ENCODE measurements at regions not wholly inside any gene's neighbourhood (a gene's known extent, or its start where the extent isn't known, plus 50 kb on each side); places are given as distances from the start of the nearest gene placed in this dataset.

- H4K91ac ChIP-seq (ENCODE audit: insufficient read depth, low read depth, low read length): no peak overlapping the region
- H3K9me3 ChIP-seq (ENCODE audit: control insufficient read depth, insufficient read depth, low read length): peaks cover 23% of the 10 kb centered on the region
- dilution Hi-C loops (cut with HindIII; ENCODE audit: low sequenced_read_pairs, unreplicated experiment): no loop called here
- WGBS, 2 experiments (ENCODE audit: extremely low coverage in 2 of 2, insufficient read length in 1 of 2): no CpG with 5 or more reads among the region's 2 CpGs
- in situ Hi-C loops (cut with MboI; ENCODE audit: low sequenced_read_pairs): no loop called here
- H4K20me1 ChIP-seq (ENCODE audit: insufficient read depth, low read length): no peaks in the 10 kb centered on the region
- H2AFZ ChIP-seq (replicated peaks; ENCODE audit: low read length, poor library complexity): no peak overlapping the region
- H3K4me2 ChIP-seq (ENCODE audit: low read depth, low read length): no peak overlapping the region
- H3K27me3 ChIP-seq (ENCODE audit: control insufficient read depth, insufficient read depth, low read length): no peaks in the 10 kb centered on the region
- TF ChIP-seq RCOR1 (IDR thresholded peaks at IDR 0.05; ENCODE audit: insufficient replicate concordance, low read length): no peak
- H3K18ac ChIP-seq (ENCODE audit: low read depth, low read length): no peak overlapping the region
- no peak overlapping the region for H2BK120ac ChIP-seq (ENCODE audit: low read depth, low read length)
- no peak overlapping the region for H2BK20ac ChIP-seq (ENCODE audit: low read depth, low read length)
- no peak overlapping the region for H2BK15ac ChIP-seq (ENCODE audit: low read depth, low read length)
- POLR2A ChIA-PET (ENCODE audit: unreplicated experiment): no interaction called here
- H2AK5ac ChIP-seq (ENCODE audit: low read depth, low read length): no peak overlapping the region
- H3K27ac ChIP-seq (ENCODE audit: insufficient read depth, low read length): no peak overlapping the region
- no peak overlapping the region for H3K56ac ChIP-seq (ENCODE audit: extremely low read depth, insufficient read depth, low read length)
- no peak overlapping the region for H2BK5ac ChIP-seq (ENCODE audit: low read depth, low read length, poor library complexity, severe bottlenecking)
- H3K36me3 ChIP-seq (ENCODE audit: control insufficient read depth, insufficient read depth, low read length): no peaks in the 10 kb centered on the region
- no peak overlapping the region for H3K9ac ChIP-seq (ENCODE audit: low read depth, low read length)
- no peak overlapping the region for H3K4ac ChIP-seq (ENCODE audit: low read depth, low read length)
- no peak overlapping the region for H3K23ac ChIP-seq (ENCODE audit: low read depth, low read length)
- H2AK9ac ChIP-seq (replicated peaks; ENCODE audit: low read depth, low read length, poor library complexity): no peak overlapping the region
- H3K9me1 ChIP-seq (ENCODE audit: insufficient read depth, low read length): no peaks in the 10 kb centered on the region
- H3K79me1 ChIP-seq (ENCODE audit: low read depth in 1 of 2, low read length in 2 of 2): no peaks in the 10 kb centered on the region
- H3K4me3 ChIP-seq (ENCODE audit: insufficient read depth, low read depth, low read length): no peak overlapping the region
- intact Hi-C loops (cut with micrococcal nuclease): no loop called here
- no peak overlapping the region for H4K8ac ChIP-seq (ENCODE audit: low read depth in 2 of 2, low read length in 2 of 2)
- no peak overlapping the region for H4K5ac ChIP-seq (ENCODE audit: low read depth, low read length)
- no TSS peak for BruUV-seq (replicated peaks)
- no peaks in the 10 kb centered on the region for H3K4me1 ChIP-seq (ENCODE audit: control insufficient read depth, insufficient read depth, low read length)
- H3K14ac ChIP-seq (replicated peaks; ENCODE audit: low read depth, low read length): no peak overlapping the region
- CTCF ChIA-PET: no interaction called here
- DNase-seq (no peak), ATAC-seq (ENCODE audit: low read depth) (no peak)
Measured at GRCh38 chr20:60899320-60899719, 352.7 kb upstream of the CDH4 start.
